Fibroblast of peridontal ligament (primary cell): ENCODE measurements at regions not wholly inside any gene's neighbourhood (a gene's known extent, or its start where the extent isn't known, plus 50 kb on each side); places are given as distances from the start of the nearest gene placed in this dataset.
A peak's percentile ranks its signal among the peaks of the same experiment; 100 is the strongest.

Source experiments
- DNase-seq: peaks from one replicate; pipeline ENCODE4 v3.0.0-alpha.2; 2010; ENCODE audit errors: extremely low read depth

DNA sequence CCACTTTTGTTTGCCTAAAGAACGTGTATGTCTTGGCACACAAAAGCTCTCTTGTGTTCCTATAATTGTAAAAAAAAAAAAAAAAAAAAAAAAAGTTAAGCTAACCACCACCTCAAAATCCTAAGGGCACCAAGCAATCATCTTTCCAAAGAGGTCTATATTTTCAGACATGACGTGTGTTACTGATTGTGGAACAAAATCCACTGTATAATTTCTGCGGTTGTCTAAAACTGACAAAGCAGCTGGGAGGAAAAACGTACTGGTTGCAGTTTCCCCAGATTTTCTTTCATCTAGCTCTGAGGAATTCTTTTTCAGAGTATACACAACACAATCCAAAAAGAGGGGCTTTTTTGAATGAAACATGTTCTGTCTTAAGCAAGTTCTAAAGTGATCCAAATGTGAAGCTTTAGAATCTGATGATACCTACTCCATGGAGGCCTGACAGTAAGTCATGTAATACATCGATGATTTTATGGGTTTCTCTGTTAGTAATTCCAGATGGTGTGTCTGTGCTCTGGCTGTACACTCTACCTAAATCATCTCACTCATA lies 375.6 kb upstream of the NUDT12 start:
- DNase-seq = peak; percentile 75

DNA sequence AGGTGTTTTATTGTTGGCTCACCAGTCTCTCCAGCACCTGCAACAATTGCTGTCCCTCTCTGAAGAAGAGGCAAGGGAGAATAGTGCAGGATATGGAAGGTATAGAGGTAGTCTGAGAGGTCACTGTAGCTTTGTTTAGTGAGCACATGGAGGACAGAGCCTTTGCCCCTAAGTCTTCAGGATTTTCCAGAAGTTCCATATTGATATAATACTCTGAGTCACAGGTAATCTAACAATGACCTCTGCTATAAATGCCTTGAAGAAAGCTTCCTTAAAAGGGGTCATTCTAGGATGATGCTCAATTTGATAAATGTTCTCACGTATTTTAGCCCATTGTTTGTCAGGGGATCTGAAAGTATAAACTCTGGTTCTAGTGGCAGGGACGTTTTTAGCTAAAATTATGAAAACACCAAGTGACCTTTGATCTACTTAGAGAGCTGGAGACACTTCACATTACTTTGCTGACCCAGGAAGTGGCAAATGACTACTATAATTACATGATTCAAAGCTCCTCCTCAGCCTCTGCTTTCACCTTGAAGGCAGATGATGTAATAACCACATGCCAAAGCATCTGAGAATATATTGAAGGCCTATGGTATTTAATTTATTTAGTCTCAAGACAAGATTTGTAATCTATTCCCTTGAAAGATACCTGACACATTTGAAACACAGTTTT lies 366.9 kb upstream of the NUDT12 start:
- no peak for DNase-seq

DNA sequence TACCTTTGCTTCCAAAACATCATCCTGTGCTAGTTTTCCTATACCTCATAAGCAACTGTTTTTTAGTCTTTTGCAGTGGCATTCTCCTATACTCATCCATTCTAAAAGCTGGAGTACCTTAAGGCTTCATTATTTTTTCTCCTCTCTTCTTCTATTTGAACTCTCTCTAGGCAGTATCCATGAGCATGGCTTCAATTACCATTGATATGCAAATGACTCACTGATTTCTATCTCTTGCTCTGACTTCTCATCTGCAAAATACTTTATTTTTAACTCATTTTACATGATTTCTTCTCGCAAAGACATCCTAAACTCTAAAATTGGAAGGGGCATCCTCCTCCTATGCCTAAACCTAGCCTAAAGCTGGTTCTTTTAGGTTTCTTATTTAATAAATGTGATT lies 365.1 kb upstream of the NUDT12 start:
- no peak for DNase-seq

DNA sequence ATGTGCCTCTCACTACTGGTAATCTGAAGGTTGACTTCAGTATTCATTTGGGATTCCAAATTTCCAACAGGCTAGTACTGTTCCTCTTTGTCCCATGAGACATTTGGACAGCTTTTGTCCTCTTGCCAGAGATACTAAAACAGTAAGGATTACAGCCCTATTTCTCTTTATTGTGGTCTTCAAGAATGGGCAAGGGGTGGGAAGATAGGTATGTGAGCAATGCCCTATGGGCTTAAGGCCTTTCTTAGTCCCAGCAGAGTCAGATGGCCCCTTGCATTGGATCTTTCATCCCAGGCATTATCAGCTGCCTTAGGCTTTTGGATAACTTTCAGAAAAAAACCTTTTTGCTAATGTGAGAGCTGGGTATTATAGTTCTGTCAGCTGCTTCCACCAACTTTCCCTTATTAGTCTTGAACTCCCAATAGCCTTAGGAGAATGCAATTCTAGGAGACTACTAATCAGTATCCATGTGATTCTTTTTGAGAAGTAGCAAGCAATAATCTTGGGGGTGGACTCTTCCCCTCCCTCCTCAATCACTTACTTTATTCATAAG lies 361.1 kb upstream of the NUDT12 start:
- DNase-seq = no peak

DNA sequence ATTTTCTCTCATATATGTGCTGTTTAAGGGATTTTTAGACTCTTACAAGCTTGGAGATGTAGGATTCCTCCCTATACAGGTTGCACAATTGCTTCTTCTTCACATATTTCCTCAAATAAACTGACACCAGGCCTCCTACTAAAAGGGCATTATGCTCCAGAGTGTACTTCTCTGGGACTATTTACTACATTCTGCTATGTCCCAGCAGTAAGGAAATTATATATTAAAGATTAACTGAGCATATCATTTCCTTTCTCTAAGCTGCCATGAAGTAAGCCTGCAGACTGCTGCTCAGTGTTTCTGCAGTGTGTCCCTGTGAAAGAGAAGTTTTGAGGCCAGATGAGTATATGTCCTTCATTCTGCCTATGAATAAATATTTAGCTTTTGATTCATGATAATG lies 356.9 kb upstream of the NUDT12 start:
- DNase-seq = peak; percentile 24

DNA sequence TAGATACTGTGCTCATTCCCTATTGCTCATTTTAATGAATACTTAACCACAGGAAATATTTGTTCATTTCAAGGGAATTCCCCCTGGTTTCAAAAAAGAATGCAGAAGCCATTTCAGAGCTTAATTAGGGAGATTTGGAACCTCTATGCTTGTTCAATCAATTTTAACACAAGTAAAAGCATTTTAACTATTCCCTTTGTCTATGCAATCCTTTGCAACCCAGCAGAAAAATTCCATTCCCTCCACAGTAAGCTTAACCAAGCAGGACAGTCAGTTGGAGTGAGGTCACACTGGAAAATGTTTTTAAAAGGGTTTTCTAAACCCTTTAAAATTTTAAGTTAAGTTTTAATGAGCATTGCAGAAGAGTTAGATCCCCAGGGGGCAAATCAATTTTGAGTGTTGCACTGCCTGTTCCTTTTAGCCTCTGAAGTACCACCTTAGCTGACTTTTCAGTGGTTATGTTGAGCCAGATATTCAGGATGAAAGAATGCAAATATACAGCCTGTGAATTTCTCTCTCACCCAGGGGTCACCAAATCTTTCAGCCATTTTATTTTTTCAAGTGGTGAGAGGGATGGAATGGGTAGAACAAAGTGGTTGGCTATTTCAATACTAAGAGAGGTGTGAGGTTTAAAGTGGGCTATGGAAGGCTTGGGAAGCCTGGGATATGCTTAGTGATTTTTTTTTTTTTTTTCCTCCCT lies 356.2 kb upstream of the NUDT12 start:
- DNase-seq = peak; percentile 93

DNA sequence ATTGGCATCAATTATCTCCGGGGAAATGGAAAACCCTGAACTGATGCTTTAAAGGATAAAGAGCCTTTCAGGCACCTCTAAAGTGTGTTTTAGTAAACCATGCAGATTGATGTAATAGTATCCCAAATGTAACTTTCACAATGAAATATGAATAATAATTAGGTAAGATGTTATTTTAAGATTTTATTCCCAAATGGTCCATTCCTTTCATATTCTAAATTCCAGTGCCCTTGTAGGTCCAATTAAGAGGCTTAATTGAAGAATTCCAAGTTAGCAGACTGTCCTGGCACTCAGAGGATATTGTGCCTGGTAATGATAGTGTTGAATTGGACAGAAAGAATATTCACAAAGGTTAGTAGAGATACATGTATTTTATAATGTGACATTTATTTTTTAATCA lies 352.5 kb upstream of the NUDT12 start:
- peak; percentile 20 for DNase-seq

DNA sequence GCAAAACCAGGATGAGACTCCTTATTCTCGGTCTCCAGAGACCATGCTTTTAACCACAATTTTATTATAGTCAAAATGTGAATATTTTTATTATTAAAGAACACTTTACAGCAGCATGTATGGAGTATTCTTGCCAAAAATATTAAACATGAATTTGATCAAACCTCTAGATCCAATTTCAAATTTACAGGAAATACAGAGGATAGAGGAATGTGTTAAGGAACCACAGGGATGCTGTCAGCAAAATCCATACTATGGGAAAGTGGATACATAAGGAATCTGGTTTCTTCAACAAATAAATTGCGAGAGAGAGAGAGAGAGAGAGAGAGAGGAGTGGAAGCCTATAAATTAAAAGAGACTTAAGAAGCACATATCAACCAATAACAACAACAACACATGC lies 348.2 kb upstream of the NUDT12 start:
- no peak for DNase-seq

DNA sequence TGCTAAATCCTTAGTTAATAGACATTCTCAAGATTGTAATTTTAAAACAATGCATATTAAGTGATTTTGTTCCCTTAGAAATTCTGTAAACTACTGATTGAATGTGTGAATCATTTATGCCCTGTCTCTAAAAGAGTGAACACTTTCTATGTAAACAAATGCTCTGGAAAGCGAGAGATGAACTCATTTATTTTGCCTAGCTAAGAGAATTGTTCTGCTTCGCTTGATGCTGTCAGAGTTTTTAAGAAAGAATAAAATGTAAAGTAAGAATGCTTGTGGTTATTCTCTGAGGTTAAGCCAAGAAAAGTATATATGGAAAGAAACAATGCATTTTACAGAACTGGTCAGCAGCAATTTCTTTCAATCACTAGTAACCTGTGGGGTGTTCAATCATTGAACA lies 347.4 kb upstream of the NUDT12 start:
- DNase-seq = no peak

DNA sequence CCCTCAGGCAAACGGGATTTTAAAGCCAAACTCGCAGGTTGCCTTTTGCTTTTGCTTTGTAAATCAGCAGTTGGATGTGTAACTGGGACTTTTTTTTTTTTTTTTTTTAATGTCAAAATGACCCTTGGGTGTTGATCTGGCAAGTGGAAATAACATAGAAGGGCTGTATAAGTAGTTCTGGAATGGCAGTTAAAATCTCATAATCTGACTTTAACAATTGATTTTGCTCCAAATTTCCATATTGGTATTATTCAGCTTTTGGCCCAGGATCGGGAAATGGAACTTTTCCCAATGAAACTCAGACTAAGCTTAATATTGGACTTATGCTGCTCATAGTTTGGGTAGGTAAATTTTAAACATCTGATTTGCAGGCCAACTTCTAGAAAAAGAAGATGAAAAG lies 346.8 kb upstream of the NUDT12 start:
- no peak for DNase-seq

DNA sequence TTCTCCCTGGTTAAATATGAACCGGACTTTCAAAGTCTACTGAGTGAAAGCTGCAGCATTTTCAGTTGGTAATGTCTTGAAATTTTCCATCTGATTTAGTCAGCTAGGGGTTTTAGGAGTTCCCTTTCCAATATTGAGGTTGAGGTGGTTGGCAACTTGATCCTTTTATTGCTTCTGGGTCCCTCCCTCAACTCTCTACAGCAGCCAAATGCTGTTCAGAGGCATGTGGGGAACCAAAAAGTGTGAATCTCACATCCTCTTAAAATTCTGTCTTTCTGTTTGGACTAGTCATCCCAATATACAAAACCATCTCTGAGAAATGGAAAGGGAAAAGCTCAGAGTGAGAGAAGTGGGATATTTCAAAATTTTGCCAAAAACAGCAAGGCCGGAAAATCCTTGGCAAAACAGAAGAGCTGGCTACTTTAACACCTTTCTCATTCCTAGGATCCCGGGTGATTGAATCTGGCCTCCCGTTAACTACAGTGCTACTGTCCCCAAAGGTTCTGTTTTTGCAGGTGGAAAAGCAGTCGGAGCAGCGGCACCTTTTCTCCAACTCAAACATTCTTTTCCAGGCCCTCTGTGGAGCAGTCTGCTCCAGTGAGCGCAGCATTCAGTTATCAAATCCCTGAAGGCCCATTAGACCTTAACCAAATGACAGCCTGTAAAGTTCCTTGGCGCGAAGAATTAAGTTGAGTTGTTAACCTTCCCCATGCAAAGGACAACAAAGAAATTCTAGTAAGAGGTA lies 345.9 kb upstream of the NUDT12 start:
- DNase-seq = no peak

DNA sequence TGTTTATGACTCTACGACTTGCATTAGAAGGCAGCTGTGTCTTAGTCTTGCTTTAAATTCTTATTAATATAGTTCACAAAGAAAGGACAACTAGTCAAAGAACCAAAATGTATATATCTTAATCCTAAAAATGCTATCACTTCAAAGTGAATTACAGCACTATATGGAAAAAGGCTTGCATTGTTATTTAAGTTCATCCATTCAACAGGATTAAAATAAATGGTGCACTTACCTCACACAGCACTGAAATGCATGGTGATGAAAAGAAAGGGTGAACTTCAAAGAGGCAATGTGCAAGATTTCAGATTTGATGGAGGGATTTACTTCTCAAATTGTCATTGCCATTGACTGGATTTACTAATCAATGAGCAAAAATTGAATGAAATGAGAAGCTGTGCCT lies 344.4 kb upstream of the NUDT12 start:
- no peak for DNase-seq

DNA sequence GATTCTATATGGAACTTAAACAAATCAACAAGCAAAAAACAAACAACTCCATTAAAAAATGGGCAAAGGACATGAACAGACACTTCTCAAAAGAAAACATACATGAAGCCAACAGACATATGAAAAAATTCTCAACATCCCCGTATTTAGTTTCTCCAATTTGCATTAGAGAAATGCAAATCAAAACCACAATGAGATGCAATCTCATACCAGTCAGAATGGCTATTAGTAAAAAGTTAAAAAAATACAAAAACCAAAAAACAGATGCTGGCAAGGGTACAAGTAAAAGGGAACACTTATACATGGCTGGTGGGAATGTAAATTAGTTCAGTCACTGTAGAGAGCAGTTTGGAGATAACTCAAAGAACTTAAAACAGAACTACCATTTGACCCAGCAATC lies 342.1 kb upstream of the NUDT12 start:
- DNase-seq = no peak

DNA sequence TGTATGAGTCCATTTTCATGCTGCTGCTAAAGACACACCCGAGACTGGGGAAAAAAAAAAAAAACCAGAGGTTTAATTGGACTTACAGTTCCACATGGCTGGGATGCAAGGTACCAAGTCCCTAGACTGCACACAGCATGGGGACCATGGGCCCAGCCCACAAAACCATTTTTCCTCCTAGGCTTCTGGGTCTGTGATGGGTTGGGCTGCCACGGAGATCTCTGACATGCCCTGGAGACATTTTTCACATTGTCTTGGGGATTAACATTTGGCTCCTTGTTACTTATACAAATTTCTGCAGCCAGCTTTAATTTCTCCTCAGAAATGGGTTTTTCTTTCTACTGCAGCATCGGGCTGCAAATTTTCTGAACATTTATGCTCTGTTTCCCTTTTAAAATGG lies 340.3 kb upstream of the NUDT12 start:
- no peak for DNase-seq

DNA sequence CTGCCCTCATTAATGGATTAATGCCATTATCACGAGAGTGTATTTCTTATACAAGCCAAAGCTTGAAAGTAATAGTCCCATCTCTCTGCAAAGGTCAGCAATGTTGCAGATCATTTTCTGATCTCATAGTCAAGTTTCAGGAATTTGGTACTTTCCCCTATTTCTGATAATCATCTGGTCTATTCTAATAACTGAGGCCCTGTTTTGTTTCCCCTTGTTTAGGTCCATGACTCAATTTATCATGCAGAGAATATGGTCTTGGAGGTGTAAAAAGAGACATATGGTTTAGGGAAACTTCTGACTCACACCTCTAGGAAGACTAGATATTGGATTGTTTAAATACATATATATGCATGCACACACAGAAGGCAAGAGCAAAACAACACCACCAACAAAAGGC lies 339.3 kb upstream of the NUDT12 start:
- no peak for DNase-seq

DNA sequence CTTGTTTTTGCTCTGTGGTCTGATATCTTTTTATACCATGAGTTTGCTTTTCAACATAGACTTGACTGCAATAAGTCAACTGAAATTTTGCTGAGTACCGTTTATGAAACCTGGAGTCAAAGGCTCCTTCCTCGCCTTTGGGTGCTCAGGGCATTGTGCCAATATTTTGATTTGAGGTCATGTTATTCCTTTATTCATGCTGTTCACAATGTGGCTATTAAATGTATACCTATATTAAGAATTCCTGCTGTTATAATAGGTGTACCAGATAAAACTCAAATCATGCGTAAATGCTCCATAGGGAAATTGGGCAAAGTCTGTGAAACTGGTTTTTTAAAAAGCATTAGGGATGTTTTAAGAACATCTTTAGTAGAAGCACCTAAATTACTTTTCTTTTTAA lies 334.0 kb upstream of the NUDT12 start:
- no peak for DNase-seq

DNA sequence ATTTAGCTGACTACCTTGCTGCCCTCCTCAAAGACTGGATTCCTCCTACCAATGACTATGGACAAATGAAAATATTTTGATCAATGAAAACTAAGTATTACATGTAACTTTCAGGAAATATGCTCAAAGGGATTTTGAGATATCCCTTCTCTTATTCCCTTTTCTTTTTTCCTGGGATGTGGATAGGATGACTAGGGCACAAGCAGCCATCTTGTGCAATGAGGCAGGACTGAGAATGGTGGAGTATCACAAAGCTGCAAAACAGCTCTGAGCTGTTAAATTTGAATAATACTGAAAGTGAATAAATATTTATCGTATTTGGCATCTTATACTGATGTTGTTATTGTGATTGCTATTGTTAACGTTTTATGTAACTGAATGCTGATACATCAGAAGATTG lies 333.1 kb upstream of the NUDT12 start:
- DNase-seq = no peak

DNA sequence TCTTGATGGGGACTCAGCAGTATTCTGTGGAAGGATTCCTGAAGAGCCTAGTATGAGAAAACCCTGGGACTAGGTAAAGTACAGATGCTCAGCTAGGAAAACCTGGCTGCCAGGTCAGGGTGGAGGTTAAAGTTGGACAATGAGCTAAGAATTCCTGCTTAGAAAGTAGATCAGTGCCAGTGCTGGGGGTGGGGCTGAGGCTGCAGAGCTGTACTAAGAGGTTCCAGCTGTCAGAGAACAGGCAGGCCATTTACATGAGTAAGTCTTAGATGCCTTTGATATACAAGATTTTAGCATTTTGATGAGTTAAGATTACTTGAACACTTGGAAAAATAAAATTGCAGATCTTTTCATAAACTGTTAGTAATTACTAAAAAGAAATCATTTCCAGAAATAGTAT lies 332.3 kb upstream of the NUDT12 start:
- peak; percentile 77 for DNase-seq

DNA sequence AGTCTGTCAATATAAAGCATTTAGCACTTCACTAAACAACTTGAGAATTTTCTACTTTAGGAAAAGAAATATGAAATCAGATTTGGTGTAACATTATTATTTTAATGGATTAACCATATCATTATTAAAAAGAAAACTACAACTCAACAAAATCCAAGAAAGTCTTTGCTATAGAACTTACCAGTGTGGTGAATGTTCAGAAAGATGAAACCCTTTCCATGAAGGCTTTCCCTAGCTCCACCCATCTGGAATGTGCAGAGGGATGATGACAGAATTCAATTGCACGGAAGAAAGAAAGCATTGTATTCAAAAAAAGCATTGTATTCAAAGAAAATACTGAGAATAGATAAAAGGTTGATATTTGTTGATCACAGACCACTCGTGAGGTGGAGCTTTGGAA lies 328.6 kb upstream of the NUDT12 start:
- DNase-seq = peak; percentile 44

DNA sequence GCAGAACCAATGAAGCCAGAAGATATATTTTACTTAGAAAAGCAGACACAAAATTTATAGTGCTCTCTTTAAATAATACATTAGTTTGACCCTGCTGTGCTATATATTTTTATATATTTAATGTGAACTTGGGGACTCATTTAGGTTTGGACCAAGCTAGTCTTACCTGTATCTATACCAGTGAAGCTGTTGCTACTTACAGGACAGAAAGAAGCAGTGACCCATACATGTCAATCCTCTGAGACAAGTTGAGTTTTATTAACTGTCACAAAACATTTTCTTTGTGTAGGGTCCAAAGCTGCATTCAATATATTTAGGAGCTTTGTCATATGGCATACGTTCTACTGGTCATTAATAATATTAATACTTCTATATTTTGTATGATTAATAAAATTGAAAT lies 327.7 kb upstream of the NUDT12 start:
- no peak for DNase-seq

DNA sequence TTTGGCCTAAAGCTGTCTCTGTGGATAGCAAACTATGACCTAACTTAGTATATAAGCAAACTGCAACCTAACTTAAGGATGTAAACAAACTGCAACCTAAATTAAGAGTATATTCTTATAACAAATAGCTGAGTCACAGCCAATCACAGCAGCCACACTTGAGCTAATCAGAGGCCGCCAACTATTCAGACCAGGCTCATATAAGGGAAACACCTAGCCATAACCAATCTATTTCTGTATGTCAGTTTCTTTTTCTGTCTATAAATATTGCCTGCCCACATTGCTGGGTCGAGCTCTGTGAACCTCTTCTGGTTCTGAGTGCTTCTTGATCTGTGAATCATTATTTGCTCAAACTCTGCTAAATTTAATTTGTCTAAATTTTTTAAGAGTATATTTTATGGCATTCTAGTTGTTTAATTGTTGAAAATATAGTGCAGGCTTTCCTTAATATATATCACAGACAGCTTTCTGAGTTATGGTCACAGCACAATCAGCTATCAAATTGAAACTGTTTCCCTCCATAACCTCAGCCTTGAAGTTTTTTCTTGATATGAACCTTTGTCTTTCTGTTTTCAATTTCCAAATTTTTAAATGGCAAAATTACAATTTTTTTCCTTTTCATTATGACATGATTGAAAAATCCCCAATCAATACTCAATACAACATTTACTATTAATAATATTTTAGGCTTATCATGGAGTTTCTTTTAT lies 327.1 kb upstream of the NUDT12 start:
- DNase-seq = no peak

DNA sequence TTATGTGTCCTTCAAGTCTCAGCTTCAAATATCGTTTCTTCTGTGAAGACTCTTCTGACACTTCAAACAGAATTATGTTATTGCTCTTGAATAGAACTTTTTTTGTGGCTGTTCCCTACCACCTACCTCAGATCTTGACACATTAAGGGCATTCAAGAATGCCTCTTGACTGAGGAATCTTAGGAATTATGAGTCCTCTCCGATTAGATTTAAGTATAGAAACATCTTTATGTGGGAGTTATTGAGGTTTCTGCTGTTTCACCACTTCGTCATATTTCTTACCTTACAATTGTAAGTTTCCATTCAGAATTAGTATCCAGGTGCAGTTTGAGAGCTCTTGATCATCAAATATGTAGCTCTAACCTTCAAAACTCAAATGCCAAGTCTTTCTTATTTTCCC lies 324.2 kb upstream of the NUDT12 start:
- DNase-seq = no peak
